H9 (cell line): ENCODE measurements at regions not wholly inside any gene's neighbourhood (a gene's known extent, or its start where the extent isn't known, plus 50 kb on each side); places are given as distances from the start of the nearest gene placed in this dataset.

Source experiments
- DNase-seq: peaks from one replicate; pipeline ENCODE4 v3.0.0-alpha.2; 2017
- H2AFZ ChIP-seq: one replicate; pipeline ENCODE4 v1.6.1; 2013; ENCODE audit warnings: mild to moderate bottlenecking, low read length, control low read depth, moderate library complexity
- H2AK5ac ChIP-seq: 2 replicates; pipeline ENCODE4 v1.6.1; 2013; ENCODE audit warnings: low read length, control low read depth, mixed read lengths; ENCODE audit not compliant: insufficient read length
- H2BK120ac ChIP-seq: one replicate; pipeline ENCODE4 v1.6.1; 2013; ENCODE audit warnings: low read depth, mild to moderate bottlenecking, low read length, control low read depth, inconsistent platforms; ENCODE audit not compliant: poor library complexity, severe bottlenecking
- H2BK12ac ChIP-seq: 2 replicates; pipeline ENCODE4 v1.6.1; 2013; ENCODE audit warnings: low read length, control low read depth, mixed read lengths, low read depth; ENCODE audit not compliant: insufficient read length
- H2BK15ac ChIP-seq: 2 replicates; pipeline ENCODE4 v1.6.1; 2013; ENCODE audit warnings: low read depth, low read length, control low read depth
- H2BK20ac ChIP-seq: one replicate; pipeline ENCODE4 v1.6.1; 2013; ENCODE audit warnings: low read depth, mild to moderate bottlenecking, low read length, control low read depth, inconsistent platforms; ENCODE audit not compliant: poor library complexity, severe bottlenecking
- H2BK5ac ChIP-seq: 2 replicates; pipeline ENCODE4 v1.6.1; 2013; ENCODE audit warnings: low read length, control low read depth, mixed read lengths; ENCODE audit not compliant: insufficient read length
- H3K14ac ChIP-seq: 2 replicates; pipeline ENCODE4 v1.6.1; 2013; ENCODE audit warnings: low read length, control low read depth; ENCODE audit not compliant: insufficient read depth
- H3K18ac ChIP-seq: 2 replicates; pipeline ENCODE4 v1.6.1; 2013; ENCODE audit warnings: low read depth, mild to moderate bottlenecking, mixed read lengths, low read length, control low read depth; ENCODE audit not compliant: insufficient read length
- H3K23ac ChIP-seq: 2 replicates; pipeline ENCODE4 v1.6.1; 2013; ENCODE audit warnings: low read length, control low read depth, mixed read lengths, low read depth; ENCODE audit not compliant: insufficient read length
- H3K23me2 ChIP-seq: 2 replicates; pipeline ENCODE4 v1.6.1; 2013; ENCODE audit warnings: low read depth, mild to moderate bottlenecking, mixed read lengths, low read length, control low read depth; ENCODE audit not compliant: insufficient read length, poor library complexity, severe bottlenecking
- H3K27ac ChIP-seq: 2 replicates; pipeline ENCODE4 v1.5.1; 2013; ENCODE audit warnings: low read length, control low read depth, mixed read lengths, low read depth; ENCODE audit not compliant: insufficient read length
- H3K27me3 ChIP-seq: 2 replicates; pipeline ENCODE4 v1.6.1; 2013; ENCODE audit warnings: low read length, control low read depth, inconsistent platforms; ENCODE audit not compliant: insufficient read depth
- H3K4ac ChIP-seq: 2 replicates; pipeline ENCODE4 v1.6.1; 2013; ENCODE audit warnings: low read depth, mild to moderate bottlenecking, control low read depth, inconsistent platforms, low read length, moderate library complexity
- H3K4me1 ChIP-seq: 2 replicates; pipeline ENCODE4 v1.6.1; 2013; ENCODE audit warnings: low read length, control low read depth, inconsistent platforms; ENCODE audit not compliant: insufficient read depth
- H3K4me2 ChIP-seq: 2 replicates; pipeline ENCODE4 v1.6.1; 2013; ENCODE audit warnings: low read length, control low read depth, mixed read lengths; ENCODE audit not compliant: insufficient read length, insufficient read depth
- H3K56ac ChIP-seq: 2 replicates; pipeline ENCODE4 v1.6.1; 2013; ENCODE audit warnings: low read depth, mild to moderate bottlenecking, mixed read lengths, low read length, control low read depth; ENCODE audit not compliant: insufficient read length
- H3K79me1 ChIP-seq: 2 replicates; pipeline ENCODE4 v1.6.1; 2013; ENCODE audit warnings: low read depth, mild to moderate bottlenecking, moderate library complexity, low read length, control low read depth, inconsistent platforms; ENCODE audit not compliant: insufficient read depth, poor library complexity, severe bottlenecking
- H3K79me2 ChIP-seq: 2 replicates; pipeline ENCODE4 v1.6.1; 2013; ENCODE audit warnings: low read length, control low read depth, inconsistent platforms; ENCODE audit not compliant: insufficient read depth
- H3K9ac ChIP-seq: 2 replicates; pipeline ENCODE4 v1.6.1; 2013; ENCODE audit warnings: low read length, control low read depth, mixed read lengths; ENCODE audit not compliant: insufficient read length; ENCODE audit errors: extremely low read depth
- H3K9me3 ChIP-seq: one replicate; pipeline ENCODE4 v1.6.1; 2013; ENCODE audit warnings: low read depth, low read length, inconsistent platforms; ENCODE audit not compliant: control insufficient read depth
- H3T11ph ChIP-seq: one replicate; pipeline ENCODE4 v1.6.1; 2013; ENCODE audit warnings: mild to moderate bottlenecking, low read length, control low read depth, inconsistent platforms
- H4K20me1 ChIP-seq: one replicate; pipeline ENCODE4 v1.6.1; 2013; ENCODE audit not compliant: control insufficient read depth, insufficient read length, insufficient read depth
- H4K5ac ChIP-seq: 2 replicates; pipeline ENCODE4 v1.6.1; 2013; ENCODE audit warnings: low read depth, mild to moderate bottlenecking, mixed read lengths, low read length, control low read depth; ENCODE audit not compliant: insufficient read length
- H4K8ac ChIP-seq: replicated peaks from 2 replicates; pipeline ENCODE4 v1.6.1; 2013; ENCODE audit warnings: low read length, control low read depth, mixed read lengths, low read depth; ENCODE audit not compliant: insufficient read length
- H4K91ac ChIP-seq: 2 replicates; pipeline ENCODE4 v1.6.1; 2013; ENCODE audit warnings: low read depth, mild to moderate bottlenecking, moderate library complexity, mixed read lengths, low read length, control low read depth; ENCODE audit not compliant: insufficient read length
- H3K27ac Mint-ChIP-seq, 3 experiments: 2 replicates in 2 of 3; 3 replicates in 1 of 3; pipeline ENCODE4 v1.8.0; 2020 to 2021; ENCODE audit warnings: mixed read lengths in 3 of 3, mild to moderate bottlenecking in 1 of 3, moderate library complexity in 1 of 3
- H3K27me3 Mint-ChIP-seq: 2 replicates; pipeline ENCODE4 v1.8.0; 2021; ENCODE audit warnings: low read depth, mild to moderate bottlenecking, moderate library complexity, mixed read lengths
- H3K36me3 Mint-ChIP-seq, 3 experiments: 2 replicates in 2 of 3; 3 replicates in 1 of 3; pipeline ENCODE4 v1.8.0; 2020 to 2021; ENCODE audit warnings: low read depth in 3 of 3, mixed read lengths in 3 of 3; ENCODE audit not compliant: insufficient read depth in 1 of 3
- H3K4me1 Mint-ChIP-seq, 2 experiments: 2 replicates each; pipeline ENCODE4 v1.8.0; 2020; ENCODE audit warnings: mixed read lengths in 2 of 2
- H3K4me3 Mint-ChIP-seq, 2 experiments: 2 replicates in 1 of 2; 3 replicates in 1 of 2; pipeline ENCODE4 v1.8.0; 2020 to 2021; ENCODE audit warnings: mild to moderate bottlenecking in 2 of 2, mixed read lengths in 2 of 2, moderate library complexity in 1 of 2
- H3K9me3 Mint-ChIP-seq, 2 experiments: 2 replicates in 1 of 2; 3 replicates in 1 of 2; pipeline ENCODE4 v1.8.0; 2020; ENCODE audit warnings: mild to moderate bottlenecking in 2 of 2, mixed read lengths in 2 of 2, moderate library complexity in 1 of 2
- CTCF ChIP-seq: fragments of 200-600 bp; sonication (generic); conservative IDR thresholded peaks from 3 replicates; pipeline ENCODE4 v1.8.0; 2021; ENCODE audit warnings: antibody characterized with exemption, mild to moderate bottlenecking
- WGBS: extraction: QIAGEN DNeasy Blood & Tissue Kit; methylation state at CpG from one replicate; pipeline ENCODE4 v1.1.7; 2013; ENCODE audit warnings: missing lambda C conversion rate, low lambda C conversion rate, mixed read lengths; ENCODE audit not compliant: insufficient read length; ENCODE audit errors: extremely low coverage; 5-methylcytosine and 5-hydroxymethylcytosine counted together

DNA sequence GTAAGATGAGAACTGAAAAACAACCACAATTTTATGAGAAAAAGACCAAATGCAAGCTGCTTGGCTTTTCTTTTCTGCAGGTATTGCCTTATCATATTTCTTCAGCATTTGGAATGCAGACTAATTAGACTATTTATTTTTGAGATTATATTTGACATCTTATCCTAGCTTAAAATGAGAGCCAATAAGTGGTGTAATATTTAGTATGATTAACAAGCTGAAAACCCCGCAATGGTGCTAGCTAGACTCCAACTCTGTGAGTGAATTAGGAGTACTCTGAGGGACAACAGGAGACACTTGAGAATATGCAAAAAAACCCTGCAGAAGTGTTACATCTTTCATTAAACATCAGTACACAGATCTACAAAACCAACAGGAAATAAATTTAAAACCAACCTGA is 180.3 kb upstream of the MEOX2 start:
- Mint-ChIP-seq H3K4me1 (peaks cover 5 to 9% of the 10 kb centered on the region in 2 experiments), H3K9me3 (no peaks in the 10 kb centered on the region; a peak in 1 of 5 replicates), H3K27me3 (no peaks in the 10 kb centered on the region), H3K27ac (no peak overlapping the region; a peak in 1 of 7 replicates), H3K36me3 (no peaks in the 10 kb centered on the region), H3K4me3 (no peak overlapping the region)
- Histone ChIP-seq H4K20me1 (no peaks in the 10 kb centered on the region), H3K27ac (no peak overlapping the region), H2AK5ac (no peak overlapping the region), H3K14ac (no peak overlapping the region), H3K79me2 (no peaks in the 10 kb centered on the region), H3K4ac (no peak overlapping the region), H2BK5ac (no peak overlapping the region), H3K9ac (no peak overlapping the region), H3K4me1 (no peaks in the 10 kb centered on the region), H4K5ac (no peak overlapping the region), H3K27me3 (no peaks in the 10 kb centered on the region), H3K4me2 (no peak overlapping the region), H2AFZ (no peak overlapping the region), H3K23me2 (no peaks in the 10 kb centered on the region), H2BK15ac (no peak overlapping the region), H4K8ac (no peak overlapping the region), H3T11ph (no peak overlapping the region), H2BK20ac (no peak overlapping the region), H3K79me1 (no peaks in the 10 kb centered on the region), H2BK120ac (no peak overlapping the region), H3K56ac (no peak overlapping the region), H3K23ac (no peak overlapping the region), H3K9me3 (no peaks in the 10 kb centered on the region), H2BK12ac (no peak overlapping the region), H4K91ac (no peak overlapping the region), H3K18ac (no peak overlapping the region)
- no CpG with 5 or more reads among the region's 1 CpG for WGBS
- DNase-seq = no peak
- TF ChIP-seq CTCF = no peak
